Loucy (cell line): ENCODE measurements at regions not wholly inside any gene's neighbourhood (a gene's known extent, or its start where the extent isn't known, plus 50 kb on each side); places are given as distances from the start of the nearest gene placed in this dataset.

Experiments
- EZH2phosphoT487 ChIP-seq: fragments of 200-600 bp; IDR thresholded peaks from 2 replicates; pipeline ENCODE4 v1.6.1; 2018; ENCODE audit warnings: antibody characterized with exemption, mild to moderate bottlenecking, moderate library complexity, borderline replicate concordance
- TF ChIP-seq, protein P1 (sequence below): fragments of 200-600 bp; sonication (generic); conservative IDR thresholded peaks from 2 replicates; pipeline ENCODE4 v1.5.1; 2014; ENCODE audit warnings: mild to moderate bottlenecking, antibody characterized with exemption, low read length

DNA sequence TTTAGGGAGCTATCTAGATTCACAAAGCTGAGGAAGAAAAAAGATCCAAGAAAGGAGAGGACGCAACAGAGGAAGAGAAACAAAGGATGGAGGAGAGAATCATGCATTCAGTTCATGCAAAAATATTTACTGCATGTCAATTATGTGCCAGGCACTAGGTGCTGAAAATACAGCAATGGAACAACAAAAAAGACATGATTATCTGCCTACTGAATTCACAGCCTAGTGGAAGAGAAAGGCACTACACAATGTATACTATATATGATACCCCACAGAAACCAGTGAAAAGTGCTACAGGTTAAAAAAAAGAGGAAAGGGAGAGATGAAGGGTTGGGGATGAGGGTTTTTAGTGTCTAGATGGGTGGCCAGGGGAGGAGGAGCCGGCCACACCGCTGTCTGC, 520.4 kb upstream of the CELF2 start:
- TF ChIP-seq, protein P1, sequence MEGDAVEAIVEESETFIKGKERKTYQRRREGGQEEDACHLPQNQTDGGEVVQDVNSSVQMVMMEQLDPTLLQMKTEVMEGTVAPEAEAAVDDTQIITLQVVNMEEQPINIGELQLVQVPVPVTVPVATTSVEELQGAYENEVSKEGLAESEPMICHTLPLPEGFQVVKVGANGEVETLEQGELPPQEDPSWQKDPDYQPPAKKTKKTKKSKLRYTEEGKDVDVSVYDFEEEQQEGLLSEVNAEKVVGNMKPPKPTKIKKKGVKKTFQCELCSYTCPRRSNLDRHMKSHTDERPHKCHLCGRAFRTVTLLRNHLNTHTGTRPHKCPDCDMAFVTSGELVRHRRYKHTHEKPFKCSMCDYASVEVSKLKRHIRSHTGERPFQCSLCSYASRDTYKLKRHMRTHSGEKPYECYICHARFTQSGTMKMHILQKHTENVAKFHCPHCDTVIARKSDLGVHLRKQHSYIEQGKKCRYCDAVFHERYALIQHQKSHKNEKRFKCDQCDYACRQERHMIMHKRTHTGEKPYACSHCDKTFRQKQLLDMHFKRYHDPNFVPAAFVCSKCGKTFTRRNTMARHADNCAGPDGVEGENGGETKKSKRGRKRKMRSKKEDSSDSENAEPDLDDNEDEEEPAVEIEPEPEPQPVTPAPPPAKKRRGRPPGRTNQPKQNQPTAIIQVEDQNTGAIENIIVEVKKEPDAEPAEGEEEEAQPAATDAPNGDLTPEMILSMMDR: no peak
- no peak for TF ChIP-seq EZH2phosphoT487
